ENCODE measurements at regions not wholly inside any gene's neighbourhood (a gene's known extent, or its start where the extent isn't known, plus 50 kb on each side); places are given as distances from the start of the nearest gene placed in this dataset.

- peaks cover 3% of the 10 kb centered on the region for H3K27me3 Mint-ChIP-seq (ENCODE audit: low read depth, poor library complexity)
- H3K27ac Mint-ChIP-seq: no peak overlapping the region
- DNase-seq: no peak
- no peak for TF ChIP-seq CTCF (IDR thresholded peaks at IDR 0.05)
- no peaks in the 10 kb centered on the region for H3K9me3 Mint-ChIP-seq
- H3K36me3 Mint-ChIP-seq (ENCODE audit: low read depth): no peaks in the 10 kb centered on the region
- H3K4me3 Mint-ChIP-seq: no peak overlapping the region
- peaks cover 36% of the 10 kb centered on the region for H3K4me1 Mint-ChIP-seq
These were observed 363.2 kb upstream of the DDHD1 start for GRCh38 chr14:53516261-53516774.

GRCh38 chr14:53515276-53515675, 362.2 kb upstream of the DDHD1 start:
- H3K36me3 Mint-ChIP-seq (ENCODE audit: low read depth): no peaks in the 10 kb centered on the region
- peaks cover 26% of the 10 kb centered on the region for H3K4me1 Mint-ChIP-seq
- no peak for TF ChIP-seq CTCF (IDR thresholded peaks at IDR 0.05)
- H3K9me3 Mint-ChIP-seq: peaks cover 3% of the 10 kb centered on the region
- H3K27me3 Mint-ChIP-seq (ENCODE audit: low read depth, poor library complexity): peaks cover 3% of the 10 kb centered on the region
- no peak overlapping the region for H3K4me3 Mint-ChIP-seq
- no peak for DNase-seq
- no peak overlapping the region for H3K27ac Mint-ChIP-seq

GRCh38 chr14:53514197-53514596, 361.1 kb upstream of the DDHD1 start:
- H3K9me3 Mint-ChIP-seq: peaks cover 3% of the 10 kb centered on the region
- no peak for TF ChIP-seq CTCF (IDR thresholded peaks at IDR 0.05)
- DNase-seq: no peak
- peaks cover 3% of the 10 kb centered on the region for H3K27me3 Mint-ChIP-seq (ENCODE audit: low read depth, poor library complexity)
- H3K36me3 Mint-ChIP-seq (ENCODE audit: low read depth): no peaks in the 10 kb centered on the region
- H3K4me3 Mint-ChIP-seq: no peak overlapping the region
- H3K4me1 Mint-ChIP-seq: peaks cover 24% of the 10 kb centered on the region
- H3K27ac Mint-ChIP-seq: no peak overlapping the region

- DNase-seq: no peak
- Mint-ChIP-seq H3K4me1 (peaks cover 25% of the 10 kb centered on the region), H3K27ac (no peak overlapping the region), H3K36me3 (ENCODE audit: low read depth) (no peaks in the 10 kb centered on the region), H3K4me3 (no peak overlapping the region), H3K9me3 (peaks cover 3% of the 10 kb centered on the region), H3K27me3 (ENCODE audit: low read depth, poor library complexity) (peaks cover 3% of the 10 kb centered on the region)
- no peak for TF ChIP-seq CTCF (IDR thresholded peaks at IDR 0.05)
These were observed 357.3 kb upstream of the DDHD1 start for GRCh38 chr14:53510281-53510912.

GRCh38 chr14:53509276-53510244, 356.4 kb upstream of the DDHD1 start:
- Mint-ChIP-seq H3K4me3 (no peak overlapping the region), H3K27ac (peak overlapping the region; percentile 30), H3K27me3 (ENCODE audit: low read depth, poor library complexity) (peaks cover under 1% of the 10 kb centered on the region), H3K9me3 (peaks cover 7% of the 10 kb centered on the region), H3K36me3 (ENCODE audit: low read depth) (no peaks in the 10 kb centered on the region), H3K4me1 (peaks cover 25% of the 10 kb centered on the region)
- no peak for TF ChIP-seq CTCF (IDR thresholded peaks at IDR 0.05)
- no peak for DNase-seq
